Kidney epithelial cell (primary cell): ENCODE measurements at regions not wholly inside any gene's neighbourhood (a gene's known extent, or its start where the extent isn't known, plus 50 kb on each side); places are given as distances from the start of the nearest gene placed in this dataset.
"Not testable (repeated sequence)": the region's sequence is repeated elsewhere in the genome, so short reads cannot be mapped to it uniquely, and the experiment has no call there.

Experiments
- DNase-seq: peaks from one replicate; pipeline ENCODE4 v3.0.0-alpha.2; 2010; ENCODE audit warnings: low read depth
- H3K27me3 ChIP-seq: 2 replicates; pipeline ENCODE4 v1.6.0; 2011; ENCODE audit warnings: low read length; ENCODE audit not compliant: control insufficient read depth, insufficient read depth
- H3K36me3 ChIP-seq: 2 replicates; pipeline ENCODE4 v1.5.1; 2011; ENCODE audit warnings: low read length; ENCODE audit not compliant: control insufficient read depth, insufficient read depth
- H3K4me3 ChIP-seq: 2 replicates; pipeline ENCODE4 v1.5.1; 2011; ENCODE audit warnings: low read depth, mild to moderate bottlenecking, control low read depth, low read length
- TF ChIP-seq, protein P1 (sequence below): IDR thresholded peaks from 2 replicates; pipeline ENCODE4 v1.5.1; 2011; ENCODE audit warnings: mild to moderate bottlenecking, moderate library complexity, low read length, control low read depth, inconsistent platforms; ENCODE audit not compliant: insufficient read depth, poor library complexity, severe bottlenecking

DNA sequence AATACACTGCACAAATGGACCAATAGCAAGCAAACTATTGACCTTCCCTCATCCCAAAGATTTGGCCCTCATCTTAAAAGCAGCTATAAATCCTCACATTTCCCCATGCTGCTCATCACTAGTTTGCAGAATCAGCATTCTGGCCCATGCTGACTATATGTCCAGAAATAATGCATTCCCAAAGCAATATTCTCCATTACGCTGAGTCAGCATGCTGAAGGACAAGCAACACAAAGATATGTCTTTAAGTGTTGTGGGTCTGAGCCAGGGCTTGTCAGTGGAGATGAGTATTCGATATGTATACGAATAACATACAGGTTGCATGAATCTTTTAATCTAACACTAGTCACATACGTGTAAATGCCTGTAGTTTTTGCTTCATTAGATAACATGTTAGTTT, 1045.0 kb upstream of the DDX18 start:
- TF ChIP-seq, protein P1, sequence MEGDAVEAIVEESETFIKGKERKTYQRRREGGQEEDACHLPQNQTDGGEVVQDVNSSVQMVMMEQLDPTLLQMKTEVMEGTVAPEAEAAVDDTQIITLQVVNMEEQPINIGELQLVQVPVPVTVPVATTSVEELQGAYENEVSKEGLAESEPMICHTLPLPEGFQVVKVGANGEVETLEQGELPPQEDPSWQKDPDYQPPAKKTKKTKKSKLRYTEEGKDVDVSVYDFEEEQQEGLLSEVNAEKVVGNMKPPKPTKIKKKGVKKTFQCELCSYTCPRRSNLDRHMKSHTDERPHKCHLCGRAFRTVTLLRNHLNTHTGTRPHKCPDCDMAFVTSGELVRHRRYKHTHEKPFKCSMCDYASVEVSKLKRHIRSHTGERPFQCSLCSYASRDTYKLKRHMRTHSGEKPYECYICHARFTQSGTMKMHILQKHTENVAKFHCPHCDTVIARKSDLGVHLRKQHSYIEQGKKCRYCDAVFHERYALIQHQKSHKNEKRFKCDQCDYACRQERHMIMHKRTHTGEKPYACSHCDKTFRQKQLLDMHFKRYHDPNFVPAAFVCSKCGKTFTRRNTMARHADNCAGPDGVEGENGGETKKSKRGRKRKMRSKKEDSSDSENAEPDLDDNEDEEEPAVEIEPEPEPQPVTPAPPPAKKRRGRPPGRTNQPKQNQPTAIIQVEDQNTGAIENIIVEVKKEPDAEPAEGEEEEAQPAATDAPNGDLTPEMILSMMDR, result no peak
- DNase-seq, result no peak
- H3K36me3 ChIP-seq, result no peaks in the 10 kb centered on the region
- H3K27me3 ChIP-seq, result no peaks in the 10 kb centered on the region
- no peak overlapping the region for H3K4me3 ChIP-seq

DNA sequence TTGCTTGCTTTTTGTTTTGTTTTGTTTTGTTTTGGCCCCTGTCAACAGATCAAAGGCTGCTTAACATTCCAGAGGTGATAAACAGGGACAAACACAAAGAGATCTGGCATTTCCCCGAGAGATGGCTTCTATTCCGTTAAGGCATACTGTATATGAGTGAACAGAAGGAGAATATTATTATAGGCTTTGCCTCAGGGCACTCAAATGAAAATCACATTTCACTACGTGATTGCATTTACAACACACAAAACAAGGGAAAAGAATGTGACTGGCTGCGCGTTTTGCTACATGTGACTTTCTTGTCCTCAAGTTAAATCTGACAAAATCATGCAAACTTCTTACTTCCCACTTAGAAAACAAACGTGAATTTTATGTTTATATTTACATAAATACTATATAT, 1037.9 kb upstream of the DDX18 start:
- Histone ChIP-seq H3K27me3 (no peaks in the 10 kb centered on the region), H3K4me3 (no peak overlapping the region), H3K36me3 (no peaks in the 10 kb centered on the region)
- TF ChIP-seq, protein P1, result no peak
- no peak for DNase-seq

DNA sequence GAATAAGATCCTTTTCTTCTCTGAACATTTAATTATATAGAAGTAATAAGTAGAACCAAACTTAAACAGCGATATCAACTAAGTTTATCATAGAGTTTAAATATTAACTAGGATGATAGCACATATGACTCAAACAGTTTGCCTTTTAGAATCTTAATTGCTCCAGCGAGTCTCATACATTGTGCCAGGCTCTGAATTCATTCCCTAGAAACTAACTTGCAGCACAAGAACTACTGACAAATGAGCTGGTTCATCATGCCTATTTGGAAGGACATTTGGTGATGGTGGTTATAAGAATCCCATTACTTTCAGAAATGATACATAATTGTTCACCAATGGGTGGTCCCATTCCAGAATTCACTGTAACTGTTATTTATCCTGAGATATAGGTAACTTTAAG, 1026.6 kb upstream of the DDX18 start:
- TF ChIP-seq, protein P1, result no peak
- DNase-seq, result no peak
- Histone ChIP-seq H3K36me3 (no peaks in the 10 kb centered on the region), H3K4me3 (no peak overlapping the region), H3K27me3 (no peaks in the 10 kb centered on the region)

DNA sequence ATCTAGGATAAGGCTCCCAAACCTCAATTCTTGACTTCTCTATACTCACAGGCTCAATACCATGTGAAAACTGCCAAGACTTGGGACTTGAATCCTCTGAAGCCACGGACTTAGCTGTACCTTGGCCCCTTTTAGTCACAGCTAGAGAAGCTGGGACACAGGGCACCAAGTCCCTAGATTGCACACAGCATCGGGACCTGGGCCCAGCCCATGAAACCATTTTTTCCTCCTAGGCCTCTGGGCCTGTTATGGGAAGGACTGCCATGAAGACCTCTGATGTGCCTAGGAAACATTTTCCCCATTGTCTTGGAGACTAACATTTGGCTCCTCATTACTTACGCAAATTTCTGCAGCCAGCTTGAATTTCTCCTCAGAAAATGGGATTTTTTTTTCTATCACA, 1011.8 kb upstream of the DDX18 start:
- DNase-seq, result no peak
- TF ChIP-seq, protein P1, result no peak
- H3K27me3 ChIP-seq, result no peaks in the 10 kb centered on the region
- H3K4me3 ChIP-seq, result no peak overlapping the region
- no peaks in the 10 kb centered on the region for H3K36me3 ChIP-seq

DNA sequence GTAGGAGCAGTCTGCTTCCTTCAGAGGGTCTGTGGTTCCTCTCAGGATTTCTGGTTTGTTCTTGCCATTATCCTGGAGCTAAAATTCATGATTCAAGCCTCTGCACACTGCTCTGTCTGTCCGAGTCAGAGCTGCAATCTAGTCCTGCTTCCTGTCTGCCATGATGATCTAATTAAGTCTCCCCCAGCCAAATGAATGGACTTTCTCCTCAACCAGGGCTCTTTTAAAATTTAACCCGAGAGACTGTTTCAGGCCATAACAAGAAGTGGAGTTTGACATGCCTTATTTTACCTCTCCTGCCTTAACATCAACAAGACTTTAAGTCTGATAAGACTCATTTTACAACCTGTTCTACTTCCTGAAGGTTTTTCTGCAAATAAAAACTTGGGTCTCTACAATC, 1009.6 kb upstream of the DDX18 start:
- DNase-seq, result no peak
- TF ChIP-seq, protein P1, result no peak
- no peaks in the 10 kb centered on the region for H3K36me3 ChIP-seq
- H3K4me3 ChIP-seq, result no peak overlapping the region
- no peaks in the 10 kb centered on the region for H3K27me3 ChIP-seq

DNA sequence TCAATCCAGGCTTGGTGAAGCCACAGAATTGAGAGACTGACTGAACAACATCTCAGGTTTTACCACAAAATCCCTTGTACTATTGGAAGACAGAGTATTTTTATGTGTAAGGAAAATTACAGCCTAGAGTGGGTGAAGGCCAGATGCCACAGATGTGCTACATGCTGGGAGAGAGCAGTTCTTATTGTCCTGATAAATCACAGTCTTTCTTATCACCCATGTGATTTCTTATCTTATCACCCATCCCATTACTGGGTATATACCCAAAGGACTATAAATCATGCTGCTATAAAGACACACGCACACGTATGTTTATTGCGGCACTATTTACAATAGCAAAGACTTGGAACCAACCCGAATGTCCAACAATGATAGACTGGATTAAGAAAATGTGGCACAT, 1008.0 kb upstream of the DDX18 start:
- not testable (repeated sequence) for H3K4me3 ChIP-seq, H3K27me3 ChIP-seq, DNase-seq, H3K36me3 ChIP-seq

DNA sequence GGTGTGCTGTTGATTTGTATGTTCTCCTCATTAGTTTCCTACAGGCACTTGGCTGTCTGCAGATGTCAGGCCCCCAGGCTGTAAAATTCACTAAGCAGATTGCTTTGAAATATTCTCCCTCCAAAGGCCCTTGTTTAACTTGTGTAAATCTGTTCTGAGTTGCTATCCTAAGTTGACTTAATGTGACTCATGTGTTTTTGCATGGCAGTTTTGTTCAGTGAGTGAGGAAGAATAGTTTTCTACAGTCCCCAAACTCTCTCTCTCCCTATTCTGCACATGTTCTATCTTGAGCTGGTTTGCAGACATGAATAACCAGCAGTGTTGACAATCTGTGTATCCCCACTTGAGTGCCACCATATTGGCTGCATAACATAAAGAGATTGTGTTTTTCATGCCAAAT, 1005.4 kb upstream of the DDX18 start:
- no peak for DNase-seq
- no peaks in the 10 kb centered on the region for H3K36me3 ChIP-seq
- TF ChIP-seq, protein P1, result no peak
- H3K27me3 ChIP-seq, result no peaks in the 10 kb centered on the region
- H3K4me3 ChIP-seq, result no peak overlapping the region
